WTC11 (cell line): ENCODE measurements at regions not wholly inside any gene's neighbourhood (a gene's known extent, or its start where the extent isn't known, plus 50 kb on each side); places are given as distances from the start of the nearest gene placed in this dataset.

Source experiments
- ATAC-seq: fragments of 200-7000 bp; cut with Tn5 transposase; 2 replicates; pipeline ENCODE4 v1.10.0; 2021; ENCODE audit warnings: mild to moderate bottlenecking, moderate library complexity
- CTCF ChIA-PET: fragments of 300-600 bp; sonication (Branson Sonifier 250); formaldehyde crosslinking; loops from one replicate; lab custom pipeline; 2021; ENCODE audit warnings: antibody characterized with exemption; lab: Charles Lee
- POLR2A ChIA-PET: fragments of 350-600 bp; sonication (Branson Sonifier 250); formaldehyde crosslinking; loops from one replicate; lab custom pipeline; 2021; ENCODE audit warnings: antibody characterized with exemption; lab: Charles Lee
- DNase-seq: peaks from one replicate; pipeline ENCODE4 v3.0.0; 2021; ENCODE audit warnings: low spot score
- H3K27ac Mint-ChIP-seq: 2 replicates; pipeline ENCODE4 v1.8.0; 2021; ENCODE audit warnings: mixed read lengths
- H3K27me3 Mint-ChIP-seq: 2 replicates; pipeline ENCODE4 v1.8.0; 2021; ENCODE audit warnings: low read depth, mild to moderate bottlenecking, moderate library complexity, mixed read lengths
- H3K36me3 Mint-ChIP-seq: 2 replicates; pipeline ENCODE4 v1.8.0; 2021; ENCODE audit warnings: mixed read lengths
- H3K4me1 Mint-ChIP-seq: 2 replicates; pipeline ENCODE4 v1.8.0; 2022; ENCODE audit warnings: mixed read lengths
- H3K4me3 Mint-ChIP-seq: 2 replicates; pipeline ENCODE4 v1.8.0; 2021; ENCODE audit warnings: mild to moderate bottlenecking, moderate library complexity, mixed read lengths
- H3K9me3 Mint-ChIP-seq: 2 replicates; pipeline ENCODE4 v1.8.0; 2021; ENCODE audit warnings: mixed read lengths
- AFF4 ChIP-seq: sonication (generic); formaldehyde crosslinking; IDR thresholded peaks from 2 replicates; pipeline ENCODE4 v1.8.1; 2023; ENCODE audit warnings: mild to moderate bottlenecking, missing genetic modification reagents, borderline replicate concordance
- CDX4 ChIP-seq: fragments of 250-450 bp; sonication (Bioruptor Pico); IDR thresholded peaks from 2 replicates; pipeline ENCODE4 v1.9.0; 2021; ENCODE audit warnings: moderate library complexity, mild to moderate bottlenecking, inconsistent platforms, borderline replicate concordance
- CREB1 ChIP-seq: sonication (generic); formaldehyde crosslinking; IDR thresholded peaks from 2 replicates; pipeline ENCODE4 v1.8.0; 2023; ENCODE audit warnings: mild to moderate bottlenecking, missing genetic modification reagents
- CTCF ChIP-seq: fragments of 200-600 bp; IDR thresholded peaks from 2 replicates; pipeline ENCODE4 v1.8.0; 2022; ENCODE audit warnings: antibody characterized with exemption
- ELF4 ChIP-seq: sonication (generic); formaldehyde crosslinking; IDR thresholded peaks from 2 replicates; pipeline ENCODE4 v1.8.1; 2022; ENCODE audit warnings: low read depth, mild to moderate bottlenecking, moderate library complexity, missing genetic modification reagents
- FOXP4 ChIP-seq: sonication (generic); formaldehyde crosslinking; IDR thresholded peaks from 2 replicates; pipeline ENCODE4 v1.8.0; 2022; ENCODE audit warnings: mild to moderate bottlenecking, missing genetic modification reagents
- GRHL2 ChIP-seq: fragments of 250-450 bp; sonication (Bioruptor Pico); IDR thresholded peaks from 2 replicates; pipeline ENCODE4 v1.8.0; 2022; ENCODE audit warnings: mild to moderate bottlenecking, moderate library complexity; ENCODE audit not compliant: insufficient replicate concordance, severe bottlenecking
- GTF2I ChIP-seq: fragments of 250-450 bp; sonication (Bioruptor Pico); conservative IDR thresholded peaks from 2 replicates; pipeline ENCODE4 v1.4.0; 2021; ENCODE audit warnings: mild to moderate bottlenecking
- IRF1 ChIP-seq: sonication (generic); formaldehyde crosslinking; IDR thresholded peaks from 2 replicates; pipeline ENCODE4 v1.8.0; 2023; ENCODE audit warnings: missing genetic modification reagents
- NFATC4 ChIP-seq: fragments of 250-450 bp; sonication (Bioruptor Pico); IDR thresholded peaks from 2 replicates; pipeline ENCODE4 v1.9.0; 2021; ENCODE audit warnings: mild to moderate bottlenecking
- NFE2L1 ChIP-seq: sonication (generic); formaldehyde crosslinking; IDR thresholded peaks from 2 replicates; pipeline ENCODE4 v1.8.1; 2023; ENCODE audit warnings: missing genetic modification reagents
- NR2C2 ChIP-seq: sonication (generic); formaldehyde crosslinking; IDR thresholded peaks from 2 replicates; pipeline ENCODE4 v1.8.0; 2022; ENCODE audit warnings: mild to moderate bottlenecking, missing genetic modification reagents
- SMAD4 ChIP-seq: sonication (generic); formaldehyde crosslinking; IDR thresholded peaks from 2 replicates; pipeline ENCODE4 v1.8.0; 2022; ENCODE audit warnings: mild to moderate bottlenecking, missing genetic modification reagents
- TCF7 ChIP-seq: sonication (generic); formaldehyde crosslinking; IDR thresholded peaks from 2 replicates; pipeline ENCODE4 v1.8.0; 2022; ENCODE audit warnings: mild to moderate bottlenecking, low read depth, missing genetic modification reagents, moderate library complexity
- ZNF423 ChIP-seq: fragments of 250-450 bp; sonication (Bioruptor Pico); IDR thresholded peaks from 2 replicates; pipeline ENCODE4 v2.1.2; 2022; ENCODE audit warnings: mild to moderate bottlenecking, moderate library complexity
- ZNF425 ChIP-seq: fragments of 250-450 bp; sonication (Bioruptor Pico); conservative IDR thresholded peaks from 2 replicates; pipeline ENCODE4 v1.9.0; 2021; ENCODE audit warnings: mild to moderate bottlenecking
- ZNF532 ChIP-seq: fragments of 250-450 bp; sonication (Bioruptor Pico); IDR thresholded peaks from 2 replicates; pipeline ENCODE4 v1.9.0; 2021; ENCODE audit warnings: mild to moderate bottlenecking, borderline replicate concordance

GRCh38 chr1:168414914-168415313, 128.9 kb downstream of the XCL2 start:
- DNase-seq, result no peak
- TF ChIP-seq TCF7 (CRISPR knock-in tag), result no peak
- TF ChIP-seq GTF2I (CRISPR knock-in tag), result no peak
- no peak for TF ChIP-seq CREB1 (CRISPR knock-in tag)
- no peak for TF ChIP-seq CTCF
- no peak for TF ChIP-seq NR2C2 (CRISPR knock-in tag)
- no peak for TF ChIP-seq ZNF425
- no peak for TF ChIP-seq CDX4 (CRISPR knock-in tag)
- TF ChIP-seq NFE2L1 (CRISPR knock-in tag), result no peak
- TF ChIP-seq FOXP4, result no peak
- no peak for TF ChIP-seq ZNF423
- no peak for TF ChIP-seq SMAD4 (CRISPR knock-in tag)
- Mint-ChIP-seq H3K36me3 (peaks cover 6% of the 10 kb centered on the region; the same call in 1 of the 2 replicates), H3K4me3 (no peak overlapping the region), H3K9me3 (peaks cover 7% of the 10 kb centered on the region), H3K4me1 (no peaks in the 10 kb centered on the region), H3K27ac (no peak overlapping the region), H3K27me3 (no peaks in the 10 kb centered on the region; the same call in 1 of the 2 replicates)
- POLR2A ChIA-PET, result no interaction called here
- CTCF ChIA-PET, result no interaction called here
- ATAC-seq, result no peak

GRCh38 chr1:168410464-168410863, 129.8 kb downstream of the TBX19 start:
- Mint-ChIP-seq H3K9me3 (peaks cover 18% of the 10 kb centered on the region), H3K4me3 (no peak overlapping the region), H3K27me3 (no peaks in the 10 kb centered on the region; the same call in 1 of the 2 replicates), H3K27ac (no peak overlapping the region), H3K36me3 (peaks cover 9% of the 10 kb centered on the region; the same call in 1 of the 2 replicates), H3K4me1 (no peaks in the 10 kb centered on the region)
- ChIA-PET POLR2A (no interaction called here), CTCF (no interaction called here)
- no peak for ATAC-seq
- DNase-seq, result no peak
- no peak for TF ChIP-seq IRF1 (CRISPR knock-in tag)
- TF ChIP-seq GRHL2, result no peak
- no peak for TF ChIP-seq ELF4 (CRISPR knock-in tag)
- no peak for TF ChIP-seq NFATC4 (CRISPR knock-in tag)
- TF ChIP-seq AFF4 (CRISPR knock-in tag), result no peak
- TF ChIP-seq ZNF532 (CRISPR knock-in tag), result no peak
